Esophagus muscularis mucosa (tissue), 4 donors: ENCODE measurements at regions not wholly inside any gene's neighbourhood (a gene's known extent, or its start where the extent isn't known, plus 50 kb on each side); places are given as distances from the start of the nearest gene placed in this dataset.

Experiments
- CTCF ChIP-seq, 3 experiments: fragments of 200-600 bp in 2 of 3; fragments of 450-650 bp in 1 of 3; sonication (generic) in 2 of 3; IDR thresholded peaks; one replicate each; pipeline ENCODE4 v1.5.1; 2017 to 2019; ENCODE audit warnings: antibody characterized with exemption in 3 of 3, mild to moderate bottlenecking in 2 of 3, moderate library complexity in 1 of 3
- EP300 ChIP-seq: sonication (generic); formaldehyde crosslinking; IDR thresholded peaks from one replicate; pipeline ENCODE4 v1.6.1; 2017; ENCODE audit warnings: antibody characterized with exemption
- POLR2A ChIP-seq: fragments of 450-650 bp; IDR thresholded peaks from one replicate; pipeline ENCODE4 v1.6.1; 2017; ENCODE audit warnings: antibody characterized with exemption, moderate library complexity, mild to moderate bottlenecking, low read depth

- TF ChIP-seq CTCF (IDR thresholded peaks at IDR 0.05) (no peak), EP300 (no peak), POLR2A (no peak)
These were observed 430.7 kb downstream of the IDS start for GRCh38 chrX:149074398-149074797.
